K562 (cell line): ENCODE measurements at regions not wholly inside any gene's neighbourhood (a gene's known extent, or its start where the extent isn't known, plus 50 kb on each side); places are given as distances from the start of the nearest gene placed in this dataset.

Experiments
- AFF1 ChIP-seq, 2 experiments: fragments of 450-650 bp; IDR thresholded peaks; 2 replicates each; pipeline ENCODE4 v1.6.1; 2018; ENCODE audit warnings: mild to moderate bottlenecking in 2 of 2, low read depth in 1 of 2; ENCODE audit not compliant: partially characterized antibody in 2 of 2
- MLLT1 ChIP-seq, 2 experiments: fragments of 450-650 bp; IDR thresholded peaks; 2 replicates each; pipeline ENCODE4 v1.6.1; 2016
- NBN ChIP-seq: fragments of 450-650 bp; IDR thresholded peaks from 2 replicates; pipeline ENCODE4 v1.6.1; 2016; ENCODE audit warnings: low read depth, mild to moderate bottlenecking
- RAD51 ChIP-seq: fragments of 450-650 bp; IDR thresholded peaks from 2 replicates; pipeline ENCODE4 v1.7.1; 2016; ENCODE audit warnings: low read depth, mild to moderate bottlenecking, borderline replicate concordance
- RBM25 ChIP-seq: fragments of 200-400 bp; formaldehyde crosslinking; IDR thresholded peaks from 2 replicates; pipeline ENCODE4 v1.6.1; 2018; ENCODE audit warnings: low read length, low read depth, moderate library complexity; ENCODE audit not compliant: severe bottlenecking
- RBM34 ChIP-seq: fragments of 200-400 bp; formaldehyde crosslinking; IDR thresholded peaks from 2 replicates; pipeline ENCODE4 v1.6.1; 2018; ENCODE audit warnings: low read length, borderline replicate concordance; ENCODE audit not compliant: insufficient read depth
- SIN3B ChIP-seq: fragments of 450-650 bp; IDR thresholded peaks from 2 replicates; pipeline ENCODE4 v1.6.1; 2017; ENCODE audit warnings: low read depth, mild to moderate bottlenecking, moderate library complexity
- STAT5A ChIP-seq: IDR thresholded peaks from 2 replicates; pipeline ENCODE4 v1.6.1; 2012; ENCODE audit warnings: low read length, inconsistent platforms, borderline replicate concordance
- ZBTB26 ChIP-seq: fragments of 450-650 bp; formaldehyde crosslinking; IDR thresholded peaks from 2 replicates; pipeline ENCODE4 v1.4.0; 2022; ENCODE audit warnings: missing genetic modification characterization
- ZNF134 ChIP-seq: fragments of 250-450 bp; sonication (Bioruptor Pico); conservative IDR thresholded peaks from 2 replicates; pipeline ENCODE4 v1.4.0; 2020
- ZNF146 ChIP-seq: IDR thresholded peaks from one replicate; pipeline ENCODE4 v1.6.1; 2018; ENCODE audit warnings: missing compliant biosample characterization; ENCODE audit not compliant: unreplicated experiment
- ZNF316 ChIP-seq: fragments of 450-650 bp; IDR thresholded peaks from 2 replicates; pipeline ENCODE4 v1.6.1; 2016
- TF ChIP-seq, protein P1 (sequence below): fragments of 250-450 bp; sonication (Bioruptor Pico); IDR thresholded peaks from 2 replicates; pipeline ENCODE4 v1.8.0; 2021; ENCODE audit warnings: borderline replicate concordance, mild to moderate bottlenecking, moderate library complexity; ENCODE audit not compliant: poor library complexity, severe bottlenecking
- TF ChIP-seq, protein P2 (sequence below): fragments of 450-650 bp; IDR thresholded peaks from 2 replicates; pipeline ENCODE4 v1.6.1; 2016; ENCODE audit warnings: borderline replicate concordance
- TF ChIP-seq, protein P3 (sequence below): sonication (generic); formaldehyde crosslinking; IDR thresholded peaks from 2 replicates; pipeline ENCODE4 v1.8.0; 2022; ENCODE audit warnings: mild to moderate bottlenecking, missing genetic modification reagents, borderline replicate concordance

- no peak for TF ChIP-seq MLLT1 (IDR thresholded peaks at IDR 0.05)
- TF ChIP-seq, protein P1, sequence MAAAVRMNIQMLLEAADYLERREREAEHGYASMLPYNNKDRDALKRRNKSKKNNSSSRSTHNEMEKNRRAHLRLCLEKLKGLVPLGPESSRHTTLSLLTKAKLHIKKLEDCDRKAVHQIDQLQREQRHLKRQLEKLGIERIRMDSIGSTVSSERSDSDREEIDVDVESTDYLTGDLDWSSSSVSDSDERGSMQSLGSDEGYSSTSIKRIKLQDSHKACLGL (CRISPR knock-in tag): no peak
- no peak for TF ChIP-seq SIN3B
- no peak for TF ChIP-seq ZNF316
- no peak for TF ChIP-seq NBN
- no peak for TF ChIP-seq RAD51
- TF ChIP-seq, protein P2, sequence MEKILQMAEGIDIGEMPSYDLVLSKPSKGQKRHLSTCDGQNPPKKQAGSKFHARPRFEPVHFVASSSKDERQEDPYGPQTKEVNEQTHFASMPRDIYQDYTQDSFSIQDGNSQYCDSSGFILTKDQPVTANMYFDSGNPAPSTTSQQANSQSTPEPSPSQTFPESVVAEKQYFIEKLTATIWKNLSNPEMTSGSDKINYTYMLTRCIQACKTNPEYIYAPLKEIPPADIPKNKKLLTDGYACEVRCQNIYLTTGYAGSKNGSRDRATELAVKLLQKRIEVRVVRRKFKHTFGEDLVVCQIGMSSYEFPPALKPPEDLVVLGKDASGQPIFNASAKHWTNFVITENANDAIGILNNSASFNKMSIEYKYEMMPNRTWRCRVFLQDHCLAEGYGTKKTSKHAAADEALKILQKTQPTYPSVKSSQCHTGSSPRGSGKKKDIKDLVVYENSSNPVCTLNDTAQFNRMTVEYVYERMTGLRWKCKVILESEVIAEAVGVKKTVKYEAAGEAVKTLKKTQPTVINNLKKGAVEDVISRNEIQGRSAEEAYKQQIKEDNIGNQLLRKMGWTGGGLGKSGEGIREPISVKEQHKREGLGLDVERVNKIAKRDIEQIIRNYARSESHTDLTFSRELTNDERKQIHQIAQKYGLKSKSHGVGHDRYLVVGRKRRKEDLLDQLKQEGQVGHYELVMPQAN: 0 out of 2 replicates have a peak, but pooled peaks have one; percentile 14
- TF ChIP-seq ZNF134 (CRISPR knock-in tag): no peak
- TF ChIP-seq RBM34: no peak
- peak; percentile 51 for TF ChIP-seq RBM25
- no peak for TF ChIP-seq STAT5A
- TF ChIP-seq ZNF146: peak; percentile 97
- TF ChIP-seq, protein P3, sequence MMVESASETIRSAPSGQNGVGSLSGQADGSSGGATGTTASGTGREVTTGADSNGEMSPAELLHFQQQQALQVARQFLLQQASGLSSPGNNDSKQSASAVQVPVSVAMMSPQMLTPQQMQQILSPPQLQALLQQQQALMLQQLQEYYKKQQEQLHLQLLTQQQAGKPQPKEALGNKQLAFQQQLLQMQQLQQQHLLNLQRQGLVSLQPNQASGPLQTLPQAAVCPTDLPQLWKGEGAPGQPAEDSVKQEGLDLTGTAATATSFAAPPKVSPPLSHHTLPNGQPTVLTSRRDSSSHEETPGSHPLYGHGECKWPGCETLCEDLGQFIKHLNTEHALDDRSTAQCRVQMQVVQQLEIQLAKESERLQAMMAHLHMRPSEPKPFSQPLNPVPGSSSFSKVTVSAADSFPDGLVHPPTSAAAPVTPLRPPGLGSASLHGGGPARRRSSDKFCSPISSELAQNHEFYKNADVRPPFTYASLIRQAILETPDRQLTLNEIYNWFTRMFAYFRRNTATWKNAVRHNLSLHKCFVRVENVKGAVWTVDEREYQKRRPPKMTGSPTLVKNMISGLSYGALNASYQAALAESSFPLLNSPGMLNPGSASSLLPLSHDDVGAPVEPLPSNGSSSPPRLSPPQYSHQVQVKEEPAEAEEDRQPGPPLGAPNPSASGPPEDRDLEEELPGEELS (CRISPR knock-in tag): no peak
- TF ChIP-seq AFF1 (IDR thresholded peaks at IDR 0.05; ENCODE audit: low read depth in 1 of 2, partially characterized antibody in 2 of 2): no peak
- TF ChIP-seq ZBTB26: no peak
These were observed 64.7 kb upstream of the GSE1 start (continued) for GRCh38 chr16:85548375-85548774.
